ENCODE measurements at regions not wholly inside any gene's neighbourhood (a gene's known extent, or its start where the extent isn't known, plus 50 kb on each side); places are given as distances from the start of the nearest gene placed in this dataset.

GRCh38 chr20:58584881-58585752 lies 66.0 kb upstream of the STX16 start:
- Histone ChIP-seq H3K4me1 (ENCODE audit: insufficient read depth, low read length) (no peaks in the 10 kb centered on the region), H3K27me3 (ENCODE audit: insufficient read depth, low read length) (no peaks in the 10 kb centered on the region), H3K27ac (ENCODE audit: low read depth, low read length) (no peak overlapping the region), H3K4me3 (ENCODE audit: low read length in 2 of 2) (no peak overlapping the region), H3K9me3 (ENCODE audit: control insufficient read depth in 1 of 2, low read length in 2 of 2) (no peaks in the 10 kb centered on the region), H3K36me3 (ENCODE audit: insufficient read depth, low read length) (no peaks in the 10 kb centered on the region)
- intact Hi-C loops (cut with micrococcal nuclease) = no loop called here
- Mint-ChIP-seq H3K36me3 (peaks cover 0 to 4% of the 10 kb centered on the region in 2 donors), H3K27me3 (peaks cover 22 to 25% of the 10 kb centered on the region in 2 donors), H3K9me3 (peaks cover 0 to 16% (median 6%) of the 10 kb centered on the region in 8 donors), H3K4me1 (no peaks in the 10 kb centered on the region), H3K27ac (peak overlapping the region in 2 of 7 donors; percentile 10 to 43), H3K4me3 (peak overlapping the region in 1 of 8 donors; percentile 41)
- ChIA-PET CTCF (ENCODE audit: partially characterized antibody) (no interaction called here), POLR2A (ENCODE audit: partially characterized antibody) (no interaction called here)
- no peak for DNase-seq

DNA sequence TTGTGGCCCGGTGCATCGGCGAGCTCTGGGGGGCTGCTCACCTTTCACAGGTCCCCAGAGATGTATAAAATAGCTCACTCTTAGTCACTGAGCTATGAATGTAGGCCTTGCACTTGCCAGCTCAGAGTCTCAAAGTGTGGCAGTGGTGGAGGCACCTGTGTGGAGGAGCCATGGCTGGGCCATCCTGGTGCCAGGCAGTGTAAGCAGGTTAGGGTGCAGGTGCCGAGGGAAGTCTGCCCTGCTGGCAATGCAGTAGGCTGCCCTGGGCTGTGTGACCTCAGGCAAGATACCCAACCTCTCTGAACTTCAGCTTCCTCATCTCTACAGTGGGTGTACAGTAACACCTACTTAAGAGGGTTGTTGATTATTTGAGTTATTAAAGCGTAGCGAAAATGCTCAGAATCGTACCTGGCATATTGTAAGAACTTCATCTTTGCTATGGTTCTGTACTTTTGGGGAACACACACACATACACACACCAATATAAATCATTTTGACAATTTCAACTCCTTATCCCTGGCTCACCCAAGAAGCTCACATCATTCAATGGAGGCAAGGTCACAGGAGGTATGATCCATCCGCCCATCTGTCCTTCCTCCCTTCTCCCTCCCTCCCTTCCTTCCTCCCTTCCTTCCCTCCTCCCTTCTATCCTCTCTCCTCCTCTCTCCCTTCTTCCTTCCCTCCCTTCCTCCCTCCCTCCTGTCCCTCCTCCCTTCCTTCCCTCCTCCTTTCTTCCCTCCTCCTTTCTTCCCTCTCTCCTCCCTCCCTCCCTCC lies 66.8 kb upstream of the STX16 start:
- ChIA-PET CTCF (ENCODE audit: partially characterized antibody) (no interaction called here), POLR2A (ENCODE audit: partially characterized antibody) (no interaction called here)
- Histone ChIP-seq H3K9me3 (ENCODE audit: control insufficient read depth in 1 of 2, low read length in 2 of 2) (no peaks in the 10 kb centered on the region), H3K4me1 (ENCODE audit: insufficient read depth, low read length) (no peaks in the 10 kb centered on the region), H3K36me3 (ENCODE audit: insufficient read depth, low read length) (no peaks in the 10 kb centered on the region), H3K27me3 (ENCODE audit: insufficient read depth, low read length) (no peaks in the 10 kb centered on the region), H3K4me3 (ENCODE audit: low read length in 2 of 2) (no peak overlapping the region), H3K27ac (ENCODE audit: low read depth, low read length) (no peak overlapping the region)
- H3K4me3 Mint-ChIP-seq = no peak overlapping the region
- H3K36me3 Mint-ChIP-seq = peaks cover 0 to 4% of the 10 kb centered on the region in 2 donors
- DNase-seq = no peak
- H3K4me1 Mint-ChIP-seq = no peaks in the 10 kb centered on the region
- peaks cover 0 to 16% (median 7%) of the 10 kb centered on the region in 8 donors for H3K9me3 Mint-ChIP-seq
- H3K27ac Mint-ChIP-seq = no peak overlapping the region
- peaks cover 20 to 27% of the 10 kb centered on the region in 2 donors for H3K27me3 Mint-ChIP-seq
- intact Hi-C loops (cut with micrococcal nuclease) = no loop called here

DNA sequence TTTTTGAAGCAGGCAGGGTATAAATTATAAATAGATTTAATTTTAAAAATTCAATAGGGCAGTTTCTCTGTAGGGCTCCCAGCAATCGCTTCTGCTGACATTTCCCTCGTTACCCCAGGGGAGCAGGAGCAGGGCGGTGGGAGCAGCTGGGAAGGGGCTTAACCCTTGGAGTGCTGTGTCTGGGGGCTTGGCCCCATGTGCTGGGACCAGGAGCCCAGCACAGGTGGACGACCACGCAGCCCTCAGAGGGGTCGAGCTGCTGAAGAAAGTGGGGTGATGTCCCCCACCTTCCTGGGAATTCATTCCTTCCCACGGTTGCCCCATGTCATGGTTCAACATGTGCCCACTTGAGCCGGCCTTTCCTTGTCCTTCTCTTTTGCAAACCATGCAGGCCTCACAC lies 67.5 kb upstream of the STX16 start:
- Histone ChIP-seq H3K27ac (ENCODE audit: low read depth, low read length) (no peak overlapping the region), H3K9me3 (ENCODE audit: control insufficient read depth in 1 of 2, low read length in 2 of 2) (no peaks in the 10 kb centered on the region), H3K36me3 (ENCODE audit: insufficient read depth, low read length) (no peaks in the 10 kb centered on the region), H3K27me3 (ENCODE audit: insufficient read depth, low read length) (no peaks in the 10 kb centered on the region), H3K4me1 (ENCODE audit: insufficient read depth, low read length) (no peaks in the 10 kb centered on the region), H3K4me3 (ENCODE audit: low read length in 2 of 2) (no peak overlapping the region)
- Mint-ChIP-seq H3K4me3 (no peak overlapping the region), H3K36me3 (peaks cover 0 to 4% of the 10 kb centered on the region in 2 donors), H3K27me3 (peaks cover 17 to 27% of the 10 kb centered on the region in 2 donors), H3K9me3 (peaks cover 0 to 16% (median 7%) of the 10 kb centered on the region in 8 donors), H3K4me1 (no peaks in the 10 kb centered on the region), H3K27ac (no peak overlapping the region)
- ChIA-PET POLR2A (ENCODE audit: partially characterized antibody) (no interaction called here), CTCF (ENCODE audit: partially characterized antibody) (no interaction called here)
- intact Hi-C loops (cut with micrococcal nuclease) = no loop called here
- no peak for DNase-seq

DNA sequence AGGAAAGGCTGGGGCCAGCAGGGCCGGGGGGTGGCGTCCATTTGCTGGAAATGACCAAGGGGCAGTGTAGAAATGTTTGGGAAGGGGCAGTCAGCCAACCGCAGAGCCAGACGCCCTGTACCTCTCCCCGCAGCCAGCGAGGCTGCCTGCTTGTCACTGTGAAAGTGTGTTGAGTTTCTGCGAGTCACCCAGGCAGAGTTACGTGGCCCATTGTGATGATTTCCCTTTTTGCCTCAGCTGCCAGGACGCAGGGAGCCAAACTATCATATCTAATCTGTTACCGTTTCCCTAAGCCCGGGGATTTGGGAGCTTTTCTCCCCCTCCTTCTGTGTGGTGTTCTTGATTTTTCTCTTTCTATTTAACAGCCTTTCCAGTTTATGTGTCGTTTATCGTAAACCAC lies 67.9 kb upstream of the STX16 start:
- peaks cover 0 to 16% (median 7%) of the 10 kb centered on the region in 8 donors for H3K9me3 Mint-ChIP-seq
- peaks cover 0 to 4% of the 10 kb centered on the region in 2 donors for H3K36me3 Mint-ChIP-seq
- ChIA-PET POLR2A (ENCODE audit: partially characterized antibody) (no interaction called here), CTCF (ENCODE audit: partially characterized antibody) (no interaction called here)
- peak overlapping the region in 1 of 7 donors; percentile 15 for H3K27ac Mint-ChIP-seq
- no peaks in the 10 kb centered on the region for H3K27me3 ChIP-seq (ENCODE audit: insufficient read depth, low read length)
- no peak for DNase-seq
- H3K36me3 ChIP-seq (ENCODE audit: insufficient read depth, low read length) = no peaks in the 10 kb centered on the region
- no peaks in the 10 kb centered on the region for H3K4me1 Mint-ChIP-seq
- H3K27ac ChIP-seq (ENCODE audit: low read depth, low read length) = no peak overlapping the region
- no peak overlapping the region for H3K4me3 Mint-ChIP-seq
- intact Hi-C loops (cut with micrococcal nuclease) = no loop called here
- H3K9me3 ChIP-seq (ENCODE audit: control insufficient read depth in 1 of 2, low read length in 2 of 2) = no peaks in the 10 kb centered on the region
- peaks cover 18 to 27% of the 10 kb centered on the region in 2 donors for H3K27me3 Mint-ChIP-seq
- no peaks in the 10 kb centered on the region for H3K4me1 ChIP-seq (ENCODE audit: insufficient read depth, low read length)
- no peak overlapping the region for H3K4me3 ChIP-seq (ENCODE audit: low read length in 2 of 2)

DNA sequence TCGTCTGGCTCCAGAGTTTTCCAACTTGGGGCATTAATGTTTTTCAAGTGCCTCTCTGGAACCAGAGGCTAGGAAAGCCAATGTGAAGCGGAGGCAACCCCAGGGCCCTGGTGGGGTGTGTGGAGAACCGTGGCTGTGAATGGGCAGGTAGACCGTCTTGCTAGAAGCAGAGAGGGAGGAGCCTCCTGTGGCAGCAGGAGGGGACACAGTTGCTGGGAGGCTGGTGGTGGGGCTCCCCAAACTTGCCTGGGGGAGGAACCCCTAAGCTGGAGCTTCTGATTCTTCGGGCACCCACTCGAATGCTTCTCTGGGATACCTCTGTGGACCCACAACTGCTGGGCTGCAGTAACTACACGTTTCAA lies 65.3 kb upstream of the APCDD1L start:
- CTCF ChIA-PET (ENCODE audit: partially characterized antibody) = no interaction called here
- Mint-ChIP-seq H3K9me3 (peaks cover 0 to 16% (median 5%) of the 10 kb centered on the region in 8 donors), H3K4me3 (no peak overlapping the region), H3K27me3 (peaks cover 14 to 18% of the 10 kb centered on the region in 2 donors), H3K36me3 (peaks cover 0 to 4% of the 10 kb centered on the region in 2 donors), H3K27ac (no peak overlapping the region), H3K4me1 (no peaks in the 10 kb centered on the region)
- no peaks in the 10 kb centered on the region for H3K36me3 ChIP-seq (ENCODE audit: insufficient read depth, low read length)
- POLR2A ChIA-PET (ENCODE audit: partially characterized antibody) = no interaction called here
- DNase-seq = no peak
- no peaks in the 10 kb centered on the region for H3K4me1 ChIP-seq (ENCODE audit: insufficient read depth, low read length)
- intact Hi-C loops (cut with micrococcal nuclease) = no loop called here
- H3K9me3 ChIP-seq (ENCODE audit: control insufficient read depth in 1 of 2, low read length in 2 of 2) = no peaks in the 10 kb centered on the region
- H3K27me3 ChIP-seq (ENCODE audit: insufficient read depth, low read length) = no peaks in the 10 kb centered on the region
- H3K4me3 ChIP-seq (ENCODE audit: low read length in 2 of 2) = no peak overlapping the region
- H3K27ac ChIP-seq (ENCODE audit: low read depth, low read length) = no peak overlapping the region

DNA sequence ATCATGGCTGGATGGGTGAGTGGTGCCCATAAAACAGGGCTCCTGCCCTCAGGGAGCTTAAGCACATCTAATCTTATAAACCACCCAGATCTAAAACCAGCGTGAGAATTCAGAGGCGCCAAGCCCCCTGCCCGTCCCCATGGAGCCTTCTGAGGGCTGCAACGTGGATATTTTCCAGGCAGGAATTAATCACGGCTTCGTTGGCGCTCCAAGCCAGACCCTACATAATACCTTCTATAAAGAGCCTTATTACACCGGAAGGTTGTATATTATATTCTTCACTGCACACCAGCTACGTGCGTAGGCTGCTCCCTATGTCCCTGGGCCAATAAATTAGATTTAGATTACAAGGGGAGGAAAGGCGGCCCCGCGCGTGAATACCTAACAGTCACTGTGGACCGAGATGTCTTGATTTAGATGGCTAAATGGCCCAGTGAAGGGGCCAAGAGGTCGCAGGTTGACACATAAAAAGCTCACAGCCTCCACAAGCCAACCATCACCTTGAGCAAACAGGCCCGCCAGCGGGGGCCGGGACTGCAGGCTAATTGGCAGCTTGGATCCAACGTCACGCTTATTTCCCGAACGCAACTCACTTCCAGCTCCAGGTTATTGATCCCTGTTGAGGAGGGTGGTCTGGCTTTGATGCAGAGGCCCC lies 64.7 kb upstream of the APCDD1L start:
- no peaks in the 10 kb centered on the region for H3K4me1 Mint-ChIP-seq
- DNase-seq = no peak
- peaks cover 14 to 18% of the 10 kb centered on the region in 2 donors for H3K27me3 Mint-ChIP-seq
- H3K27ac ChIP-seq (ENCODE audit: low read depth, low read length) = no peak overlapping the region
- peaks cover 0 to 3% of the 10 kb centered on the region in 2 donors for H3K36me3 Mint-ChIP-seq
- H3K4me3 ChIP-seq (ENCODE audit: low read length in 2 of 2) = no peak overlapping the region
- H3K9me3 ChIP-seq (ENCODE audit: control insufficient read depth in 1 of 2, low read length in 2 of 2) = no peaks in the 10 kb centered on the region
- no peaks in the 10 kb centered on the region for H3K4me1 ChIP-seq (ENCODE audit: insufficient read depth, low read length)
- H3K36me3 ChIP-seq (ENCODE audit: insufficient read depth, low read length) = no peaks in the 10 kb centered on the region
- intact Hi-C loops (cut with micrococcal nuclease) = no loop called here
- no peaks in the 10 kb centered on the region for H3K27me3 ChIP-seq (ENCODE audit: insufficient read depth, low read length)
- POLR2A ChIA-PET (ENCODE audit: partially characterized antibody) = no interaction called here
- H3K27ac Mint-ChIP-seq = no peak overlapping the region
- no peak overlapping the region for H3K4me3 Mint-ChIP-seq
- peaks cover 0 to 16% (median 5%) of the 10 kb centered on the region in 8 donors for H3K9me3 Mint-ChIP-seq
- CTCF ChIA-PET (ENCODE audit: partially characterized antibody) = no interaction called here
